PC-3 (cell line): ENCODE measurements at regions not wholly inside any gene's neighbourhood (a gene's known extent, or its start where the extent isn't known, plus 50 kb on each side); places are given as distances from the start of the nearest gene placed in this dataset.
A peak's percentile ranks its signal among the peaks of the same experiment; 100 is the strongest.
"Not testable (repeated sequence)": the region's sequence is repeated elsewhere in the genome, so short reads cannot be mapped to it uniquely, and the experiment has no call there.

ENCODE experiments used
- ATAC-seq: fragments of 200-7000 bp; cut with Tn5 transposase; 2 replicates; pipeline ENCODE4 v1.9.1; 2020; ENCODE audit warnings: mild to moderate bottlenecking, moderate library complexity
- BruUV-seq: library from RNA; stranded (reverse); fragments of 400-500 nt; replicated peaks from 2 replicates; lab custom pipeline; 2021; lab: Mats Ljungman, UMichigan
- CTCF ChIA-PET: fragments of 300-600 bp; sonication (Branson Sonifier 250); formaldehyde crosslinking; loops from one replicate; lab custom pipeline; 2022; ENCODE audit warnings: antibody characterized with exemption; lab: Charles Lee
- POLR2A ChIA-PET: fragments of 300-600 bp; sonication (Branson Sonifier 250); formaldehyde crosslinking; loops from one replicate; lab custom pipeline; 2022; ENCODE audit warnings: antibody characterized with exemption; ENCODE audit not compliant: unreplicated experiment; lab: Charles Lee
- DNase-seq: peaks from one replicate; pipeline ENCODE4 v3.0.0-alpha.2; 2015
- H2AFZ ChIP-seq: fragments of 300-600 bp; sonication (generic); 2 replicates; pipeline ENCODE4 v1.6.0; 2016; ENCODE audit warnings: antibody characterized with exemption, low read length
- H3F3A ChIP-seq: fragments of 300-600 bp; sonication (generic); one replicate; pipeline ENCODE4 v1.6.0; 2017; ENCODE audit warnings: antibody characterized with exemption, low read length, control low read depth, mild to moderate bottlenecking; ENCODE audit not compliant: unreplicated experiment
- H3K27ac ChIP-seq: fragments of 300-600 bp; sonication (generic); 2 replicates; pipeline ENCODE4 v1.5.1; 2016; ENCODE audit warnings: mild to moderate bottlenecking, low read length
- H3K27me3 ChIP-seq: fragments of 300-600 bp; sonication (generic); 2 replicates; pipeline ENCODE4 v1.6.1; 2016; ENCODE audit warnings: low read length, mixed read lengths
- H3K36me3 ChIP-seq: fragments of 300-600 bp; sonication (generic); 2 replicates; pipeline ENCODE4 v1.6.1; 2016; ENCODE audit warnings: low read depth, mixed run types, low read length, mixed read lengths
- H3K4me1 ChIP-seq: fragments of 300-600 bp; sonication (generic); 2 replicates; pipeline ENCODE4 v1.5.1; 2016; ENCODE audit warnings: low read length; ENCODE audit not compliant: insufficient read depth
- H3K4me2 ChIP-seq: fragments of 300-600 bp; sonication (generic); 2 replicates; pipeline ENCODE4 v1.6.0; 2016; ENCODE audit warnings: low read length
- H3K4me3 ChIP-seq: fragments of 300-600 bp; sonication (generic); 2 replicates; pipeline ENCODE4 v1.5.1; 2016; ENCODE audit warnings: mild to moderate bottlenecking, low read length, mixed read lengths
- H3K79me2 ChIP-seq: fragments of 300-600 bp; sonication (generic); 2 replicates; pipeline ENCODE4 v1.6.1; 2017; ENCODE audit warnings: low read length, mixed read lengths
- H3K9ac ChIP-seq: fragments of 300-600 bp; sonication (generic); 2 replicates; pipeline ENCODE4 v1.6.0; 2016; ENCODE audit warnings: mild to moderate bottlenecking, low read length
- H3K9me2 ChIP-seq: fragments of 300-600 bp; sonication (generic); replicated peaks from 2 replicates; pipeline ENCODE4 v1.6.1; 2016; ENCODE audit warnings: mixed run types, low read length, mixed read lengths
- H3K9me3 ChIP-seq: fragments of 300-600 bp; sonication (generic); 2 replicates; pipeline ENCODE4 v1.6.1; 2016; ENCODE audit warnings: low read length, mixed read lengths
- H4K20me1 ChIP-seq: fragments of 300-600 bp; sonication (generic); 2 replicates; pipeline ENCODE4 v1.6.1; 2016; ENCODE audit warnings: low read length, mixed read lengths
- intact Hi-C: fragments of 100-400 bp; cut with micrococcal nuclease; formaldehyde crosslinking; loops from 2 replicates; pipeline ENCODE4 v1.9.0; 2023

GRCh38 chr22:22296047-22296446 is 51.5 kb downstream of the VPREB1 start:
- H3K4me2 ChIP-seq, H3K9me2 ChIP-seq, POLR2A ChIA-PET, H3K4me1 ChIP-seq, BruUV-seq, DNase-seq, H4K20me1 ChIP-seq, H3F3A ChIP-seq, H2AFZ ChIP-seq, H3K27me3 ChIP-seq, CTCF ChIA-PET, ATAC-seq, H3K9me3 ChIP-seq, H3K9ac ChIP-seq, H3K27ac ChIP-seq, intact Hi-C loops, H3K4me3 ChIP-seq, H3K36me3 ChIP-seq: not testable (repeated sequence)
- H3K79me2 ChIP-seq, result peaks cover 32% of the 10 kb centered on the region

- H3K9me3 ChIP-seq, H3K27ac ChIP-seq, H3K36me3 ChIP-seq, DNase-seq, POLR2A ChIA-PET, CTCF ChIA-PET, BruUV-seq, H3K4me1 ChIP-seq, H3K9me2 ChIP-seq, intact Hi-C loops, H3K27me3 ChIP-seq, H3F3A ChIP-seq, H4K20me1 ChIP-seq, ATAC-seq: not testable (repeated sequence)
- peak overlapping the region; percentile 60 for H3K4me2 ChIP-seq
- peak overlapping the region; percentile 89 for H3K9ac ChIP-seq
- peak overlapping the region; percentile 73 for H3K4me3 ChIP-seq
- peaks cover 41% of the 10 kb centered on the region for H3K79me2 ChIP-seq
- H2AFZ ChIP-seq, result 0 out of 2 replicates have a peak overlapping the region, but pooled peaks have one; percentile 48
Measured at GRCh38 chr22:22297159-22297793, 52.7 kb downstream of the VPREB1 start.

GRCh38 chr22:22297794-22298653 is 53.4 kb downstream of the VPREB1 start:
- H3K9me2 ChIP-seq, CTCF ChIA-PET, H4K20me1 ChIP-seq, H3K27ac ChIP-seq, POLR2A ChIA-PET, intact Hi-C loops, H3K9me3 ChIP-seq, H3F3A ChIP-seq, H3K36me3 ChIP-seq, H3K4me1 ChIP-seq, H3K27me3 ChIP-seq: not testable (repeated sequence)
- peak; percentile 73 for DNase-seq
- H2AFZ ChIP-seq, result 0 out of 2 replicates have a peak overlapping the region, but pooled peaks have one; percentile 48
- peaks cover 41% of the 10 kb centered on the region for H3K79me2 ChIP-seq
- H3K9ac ChIP-seq, result peak overlapping the region; percentile 89
- peak overlapping the region; percentile 73 for H3K4me3 ChIP-seq
- BruUV-seq, result TSS peak; percentile 45
- peak overlapping the region; percentile 73 for H3K4me2 ChIP-seq
- peak; percentile 100 for ATAC-seq

GRCh38 chr22:22298654-22299009 is 54.0 kb downstream of the VPREB1 start:
- Histone ChIP-seq H3K9ac (peak overlapping the region; percentile 89), H3K4me3 (peak overlapping the region; percentile 73), H3K79me2 (peaks cover 41% of the 10 kb centered on the region), H3K4me2 (peak overlapping the region; percentile 73)
- H3K36me3 ChIP-seq, DNase-seq, H3K4me1 ChIP-seq, H3K27me3 ChIP-seq, intact Hi-C loops, H3K27ac ChIP-seq, CTCF ChIA-PET, H3K9me3 ChIP-seq, POLR2A ChIA-PET, H3K9me2 ChIP-seq, H4K20me1 ChIP-seq, H3F3A ChIP-seq, BruUV-seq, ATAC-seq, H2AFZ ChIP-seq: not testable (repeated sequence)

- H3K4me1 ChIP-seq, H3F3A ChIP-seq, H3K4me3 ChIP-seq, intact Hi-C loops, H3K27me3 ChIP-seq, H4K20me1 ChIP-seq, POLR2A ChIA-PET, CTCF ChIA-PET, H3K27ac ChIP-seq, H3K9me2 ChIP-seq, H3K9ac ChIP-seq, DNase-seq, BruUV-seq, H3K9me3 ChIP-seq, H3K36me3 ChIP-seq, ATAC-seq, H3K4me2 ChIP-seq, H2AFZ ChIP-seq: not testable (repeated sequence)
- peaks cover 41% of the 10 kb centered on the region for H3K79me2 ChIP-seq
Measured at GRCh38 chr22:22300511-22300910, 55.9 kb downstream of the VPREB1 start.

GRCh38 chr22:22300946-22301345 is 56.4 kb downstream of the VPREB1 start:
- ATAC-seq, H3K4me1 ChIP-seq, H3K9me3 ChIP-seq, CTCF ChIA-PET, BruUV-seq, POLR2A ChIA-PET, DNase-seq, H3K27me3 ChIP-seq, H3K4me3 ChIP-seq, H4K20me1 ChIP-seq, H3F3A ChIP-seq, H3K27ac ChIP-seq, H3K4me2 ChIP-seq, H2AFZ ChIP-seq, intact Hi-C loops, H3K9ac ChIP-seq, H3K9me2 ChIP-seq, H3K36me3 ChIP-seq: not testable (repeated sequence)
- peaks cover 37% of the 10 kb centered on the region for H3K79me2 ChIP-seq
